Endodermal cell (in vitro differentiated cells): ENCODE measurements at regions not wholly inside any gene's neighbourhood (a gene's known extent, or its start where the extent isn't known, plus 50 kb on each side); places are given as distances from the start of the nearest gene placed in this dataset.

Experiments used
- DNase-seq: peaks from one replicate; pipeline ENCODE4 v3.0.0-alpha.2; 2017
- H3K27ac ChIP-seq: 2 replicates; pipeline ENCODE4 v1.5.1; 2013; ENCODE audit warnings: mild to moderate bottlenecking, low read depth, low read length, moderate library complexity
- H3K27me3 ChIP-seq: 2 replicates; pipeline ENCODE4 v1.6.1; 2013; ENCODE audit warnings: mild to moderate bottlenecking, low read length, moderate library complexity; ENCODE audit not compliant: insufficient read depth, control insufficient read depth, poor library complexity, severe bottlenecking
- H3K36me3 ChIP-seq: 2 replicates; pipeline ENCODE4 v1.7.0; 2013; ENCODE audit warnings: mild to moderate bottlenecking, low read length, moderate library complexity; ENCODE audit not compliant: control insufficient read depth, insufficient read depth
- H3K4me1 ChIP-seq: one replicate; pipeline ENCODE4 v1.7.0; 2013; ENCODE audit warnings: low read length; ENCODE audit not compliant: control insufficient read depth, insufficient read depth
- H3K4me3 ChIP-seq: 2 replicates; pipeline ENCODE4 v1.5.1; 2013; ENCODE audit warnings: mild to moderate bottlenecking, low read length, moderate library complexity
- H3K9ac ChIP-seq: 2 replicates; pipeline ENCODE4 v1.6.1; 2013; ENCODE audit warnings: mild to moderate bottlenecking, low read length, moderate library complexity; ENCODE audit not compliant: poor library complexity, severe bottlenecking; ENCODE audit errors: extremely low read depth
- H3K9me3 ChIP-seq: 2 replicates; pipeline ENCODE4 v1.6.1; 2013; ENCODE audit warnings: mild to moderate bottlenecking, low read length, moderate library complexity; ENCODE audit not compliant: control insufficient read depth
- H3K27ac Mint-ChIP-seq: 2 replicates; pipeline ENCODE4 v1.8.0; 2020; ENCODE audit warnings: mixed read lengths
- H3K27me3 Mint-ChIP-seq: 2 replicates; pipeline ENCODE4 v1.8.0; 2021; ENCODE audit warnings: mild to moderate bottlenecking, mixed read lengths; ENCODE audit not compliant: insufficient read depth
- H3K36me3 Mint-ChIP-seq: 2 replicates; pipeline ENCODE4 v1.8.0; 2020; ENCODE audit warnings: low read depth, mixed read lengths
- H3K4me1 Mint-ChIP-seq: 2 replicates; pipeline ENCODE4 v1.8.0; 2020; ENCODE audit warnings: mixed read lengths
- H3K4me3 Mint-ChIP-seq: 2 replicates; pipeline ENCODE4 v1.8.0; 2020; ENCODE audit warnings: mild to moderate bottlenecking, moderate library complexity, mixed read lengths
- H3K9me3 Mint-ChIP-seq: 2 replicates; pipeline ENCODE4 v1.8.0; 2020; ENCODE audit warnings: mild to moderate bottlenecking, mixed read lengths
- CTCF ChIP-seq: fragments of 200-600 bp; sonication (generic); conservative IDR thresholded peaks from 2 replicates; pipeline ENCODE4 v1.5.0; 2021; ENCODE audit warnings: antibody characterized with exemption, mild to moderate bottlenecking
- WGBS, 2 experiments: methylation state at CpG; one replicate each; pipeline versions ENCODE4 v1.1.5 to v1.1.7; 2013; ENCODE audit warnings: missing lambda C conversion rate in 2 of 2, mixed read lengths in 1 of 2; ENCODE audit not compliant: insufficient coverage in 1 of 2, insufficient read length in 1 of 2; 5-methylcytosine and 5-hydroxymethylcytosine counted together

- Mint-ChIP-seq H3K36me3 (no peaks in the 10 kb centered on the region), H3K27ac (no peak overlapping the region), H3K4me1 (peaks cover 22% of the 10 kb centered on the region), H3K4me3 (no peak overlapping the region), H3K27me3 (peaks cover 37% of the 10 kb centered on the region), H3K9me3 (no peaks in the 10 kb centered on the region)
- H3K9me3 ChIP-seq, result no peaks in the 10 kb centered on the region
- H3K36me3 ChIP-seq, result no peaks in the 10 kb centered on the region
- DNase-seq, result no peak
- no peaks in the 10 kb centered on the region for H3K4me1 ChIP-seq
- H3K9ac ChIP-seq, result no peak overlapping the region
- 93% methylated on average over 3 of the region's 3 CpGs; no CpG with 5 or more reads in 1 of the 2 experiments for WGBS, 2 experiments
- H3K4me3 ChIP-seq, result no peak overlapping the region
- peaks cover 43% of the 10 kb centered on the region for H3K27me3 ChIP-seq
- no peak for TF ChIP-seq CTCF
- no peak overlapping the region for H3K27ac ChIP-seq
Observed at GRCh38 chr5:115424446-115424845, 120.1 kb downstream of the FEM1C start.

GRCh38 chr5:115424030-115424429, 120.5 kb downstream of the FEM1C start:
- Histone ChIP-seq H3K27ac (no peak overlapping the region), H3K9me3 (no peaks in the 10 kb centered on the region), H3K4me3 (no peak overlapping the region), H3K4me1 (no peaks in the 10 kb centered on the region), H3K9ac (no peak overlapping the region), H3K27me3 (peaks cover 39% of the 10 kb centered on the region), H3K36me3 (no peaks in the 10 kb centered on the region)
- H3K4me1 Mint-ChIP-seq, result peaks cover 22% of the 10 kb centered on the region
- no peak for DNase-seq
- H3K36me3 Mint-ChIP-seq, result no peaks in the 10 kb centered on the region
- H3K4me3 Mint-ChIP-seq, result no peak overlapping the region
- no peaks in the 10 kb centered on the region for H3K9me3 Mint-ChIP-seq
- H3K27me3 Mint-ChIP-seq, result peaks cover 35% of the 10 kb centered on the region
- no peak overlapping the region for H3K27ac Mint-ChIP-seq
- no peak for TF ChIP-seq CTCF
- whole genome bisulfite sequencing, 2 experiments, result 90% methylated on average over 5 of the region's 5 CpGs; no CpG with 5 or more reads in 1 of the 2 experiments

- Mint-ChIP-seq H3K36me3 (no peaks in the 10 kb centered on the region), H3K27ac (no peak overlapping the region), H3K9me3 (no peaks in the 10 kb centered on the region), H3K4me1 (peaks cover 22% of the 10 kb centered on the region), H3K4me3 (no peak overlapping the region), H3K27me3 (peaks cover 34% of the 10 kb centered on the region)
- 86 to 95% methylated on average over 1 to 5 of the region's 5 CpGs for WGBS, 2 experiments
- no peak for DNase-seq
- no peaks in the 10 kb centered on the region for H3K4me1 ChIP-seq
- no peak overlapping the region for H3K4me3 ChIP-seq
- no peaks in the 10 kb centered on the region for H3K36me3 ChIP-seq
- no peak overlapping the region for H3K27ac ChIP-seq
- no peak overlapping the region for H3K9ac ChIP-seq
- H3K9me3 ChIP-seq, result no peaks in the 10 kb centered on the region
- TF ChIP-seq CTCF, result no peak
- peaks cover 34% of the 10 kb centered on the region for H3K27me3 ChIP-seq
Observed at GRCh38 chr5:115423541-115423940, 121.0 kb downstream of the FEM1C start.
